Anterior cingulate cortex (tissue), 58 donors: ENCODE measurements at regions not wholly inside any gene's neighbourhood (a gene's known extent, or its start where the extent isn't known, plus 50 kb on each side); places are given as distances from the start of the nearest gene placed in this dataset.
"Not testable (repeated sequence)": the region's sequence is repeated elsewhere in the genome, so short reads cannot be mapped to it uniquely, and the experiment has no call there.

Experiments
- DNase-seq, 58 donors: peaks; one replicate each; lab custom pipeline; 2025; lab: John Stamatoyannopoulos, UW

DNA sequence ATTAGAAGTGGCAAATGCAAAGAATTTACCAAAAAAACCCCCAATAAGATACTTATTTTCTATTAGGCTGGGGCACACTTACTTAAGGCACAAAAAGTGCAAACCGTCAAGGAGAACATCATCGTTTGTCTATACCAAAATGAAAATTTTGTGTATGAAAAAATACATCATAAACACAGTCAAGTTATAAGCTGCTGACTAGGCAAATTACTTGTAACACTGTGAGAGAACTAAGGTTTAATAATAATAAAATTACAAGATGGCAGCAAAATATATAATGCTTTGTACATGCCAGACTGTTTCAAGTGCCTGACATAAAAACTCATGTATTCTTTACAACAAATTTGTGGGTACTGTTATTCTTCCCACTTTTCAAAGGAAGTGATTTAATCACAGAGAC is 297.2 kb upstream of the CRBN start:
- no peak for DNase-seq

DNA sequence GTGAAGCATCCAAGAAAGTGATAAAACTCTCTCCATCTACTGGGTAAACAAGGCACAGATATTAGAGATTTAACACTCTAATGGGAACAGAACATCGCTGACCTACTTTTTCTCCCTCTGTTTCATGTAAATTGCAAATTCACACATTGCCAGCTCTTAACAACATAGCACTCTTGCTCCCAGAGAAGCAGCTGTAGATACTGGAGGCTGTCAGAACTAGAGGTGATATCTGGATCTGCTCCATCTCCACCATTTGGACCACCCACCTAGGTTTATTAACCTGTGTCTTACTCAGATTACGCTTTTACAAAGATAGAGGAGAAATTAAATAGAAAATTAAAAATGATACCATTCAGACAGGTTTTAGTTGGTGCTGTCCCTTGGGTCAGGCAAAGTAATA is 289.1 kb upstream of the CRBN start:
- no peak for DNase-seq

DNA sequence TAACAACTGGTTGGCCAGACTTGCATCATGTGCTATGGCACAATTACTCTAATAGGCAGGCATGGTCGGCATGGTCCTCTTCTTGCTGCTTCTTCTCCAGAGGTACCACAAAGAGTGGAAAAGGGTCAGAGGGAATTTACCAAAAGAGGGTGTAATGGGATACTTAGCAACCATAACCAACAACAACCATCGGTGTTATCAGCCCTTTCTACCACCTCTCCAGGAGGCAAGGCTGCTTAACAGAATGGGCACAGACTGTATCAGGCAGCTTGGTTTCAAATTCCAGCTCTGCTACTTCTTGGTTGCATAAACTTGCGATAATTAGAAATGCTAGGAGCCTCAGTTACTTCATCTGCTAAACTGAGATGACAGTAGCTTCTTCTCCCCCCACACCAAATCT is 284.6 kb upstream of the CRBN start:
- peak in 2 of 58 donors; percentile 1 to 11 for DNase-seq

DNA sequence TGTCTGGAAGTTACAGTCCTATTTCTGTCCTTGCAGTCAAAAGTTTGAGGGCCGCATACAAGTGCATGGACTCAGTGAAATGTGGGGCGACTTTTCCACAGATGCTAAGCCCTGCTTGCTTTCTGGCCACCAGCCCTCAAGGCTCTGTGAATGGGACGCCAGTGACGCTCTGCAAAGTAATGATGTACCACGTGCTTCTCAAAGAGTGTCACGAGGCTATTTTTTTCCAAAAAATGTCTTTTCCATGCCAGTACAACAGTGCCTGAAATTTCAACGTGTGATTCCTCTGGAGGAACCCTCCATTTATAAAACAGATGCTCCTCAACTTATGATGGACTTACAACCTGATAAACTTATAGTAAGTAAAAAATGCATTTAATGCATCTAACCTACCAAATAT is 281.8 kb upstream of the CRBN start:
- no peak for DNase-seq

DNA sequence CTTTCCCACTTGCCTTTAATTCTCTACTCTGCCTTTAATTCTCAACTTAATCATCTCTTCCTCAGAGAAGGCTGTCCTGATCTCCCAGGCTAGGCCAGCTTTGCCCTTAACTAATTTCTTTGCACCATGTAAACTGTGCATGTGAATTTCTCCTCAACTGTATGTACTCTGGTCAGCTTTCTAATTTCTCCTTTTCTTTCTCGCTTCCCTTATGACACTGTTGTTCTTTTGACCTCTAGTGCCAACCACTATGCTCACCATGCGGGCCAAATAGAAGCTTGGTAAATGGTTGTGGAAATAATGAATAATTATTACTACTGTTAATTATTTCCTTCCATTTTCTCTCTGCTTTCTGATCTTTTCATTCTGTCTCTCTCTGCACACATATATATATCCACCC is 269.0 kb upstream of the CRBN start:
- no peak for DNase-seq

DNA sequence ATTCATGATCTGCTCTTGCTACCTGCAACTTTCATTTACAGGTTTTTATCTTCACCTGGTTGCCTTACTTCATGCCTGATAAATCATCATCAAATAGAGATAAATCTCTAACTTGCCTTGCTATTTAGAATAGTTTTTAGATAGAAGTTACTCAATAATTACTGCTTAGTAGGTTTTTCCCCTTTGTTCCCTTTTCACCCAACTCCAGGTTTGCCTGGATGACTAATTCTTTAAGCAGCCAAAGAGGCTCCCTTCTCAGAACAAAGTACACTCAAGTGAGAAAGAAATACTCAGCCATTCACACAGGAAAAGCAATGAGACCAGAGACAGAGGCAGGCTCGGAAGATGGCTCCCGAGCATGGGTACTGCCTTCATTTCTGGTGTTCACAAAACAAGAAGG is 268.1 kb upstream of the CRBN start:
- DNase-seq, result no peak

DNA sequence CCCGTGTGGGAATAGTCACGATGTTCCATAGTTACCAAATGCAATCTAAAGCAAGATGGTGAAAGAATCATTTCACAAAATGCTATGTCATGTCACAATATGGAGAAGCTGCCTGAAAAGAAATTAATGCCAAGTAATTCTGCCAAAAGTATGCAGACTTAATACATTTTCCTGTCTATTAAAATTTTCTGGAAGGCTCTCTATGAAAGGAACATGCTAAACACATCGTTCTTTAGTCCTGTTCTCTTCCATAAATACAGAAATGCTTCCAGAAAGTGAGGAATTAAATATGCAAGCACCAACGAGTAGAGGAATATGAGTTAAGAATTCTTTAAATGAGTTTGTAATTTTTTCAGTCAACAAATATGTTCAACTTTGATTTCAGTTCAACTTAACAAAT is 266.8 kb upstream of the CRBN start:
- no peak for DNase-seq

DNA sequence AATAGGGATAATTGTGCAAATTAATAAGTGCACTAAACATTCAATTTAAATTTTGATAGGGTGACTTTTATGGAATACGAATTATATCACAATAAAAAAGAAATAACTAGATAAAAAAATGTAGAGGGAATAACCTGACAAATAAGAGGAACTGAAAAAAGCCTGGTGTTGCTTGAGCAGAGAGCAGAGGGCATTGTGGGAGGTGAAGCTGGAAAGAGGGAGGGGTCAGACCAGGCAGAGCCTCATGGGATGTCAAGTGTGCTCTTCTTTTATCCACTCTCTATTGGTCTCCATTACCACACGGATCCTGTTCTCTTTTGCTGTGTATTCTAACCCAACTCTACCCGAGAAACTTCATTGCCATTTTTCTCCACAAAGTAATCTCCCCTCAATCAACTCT is 264.0 kb upstream of the CRBN start:
- DNase-seq, result no peak

DNA sequence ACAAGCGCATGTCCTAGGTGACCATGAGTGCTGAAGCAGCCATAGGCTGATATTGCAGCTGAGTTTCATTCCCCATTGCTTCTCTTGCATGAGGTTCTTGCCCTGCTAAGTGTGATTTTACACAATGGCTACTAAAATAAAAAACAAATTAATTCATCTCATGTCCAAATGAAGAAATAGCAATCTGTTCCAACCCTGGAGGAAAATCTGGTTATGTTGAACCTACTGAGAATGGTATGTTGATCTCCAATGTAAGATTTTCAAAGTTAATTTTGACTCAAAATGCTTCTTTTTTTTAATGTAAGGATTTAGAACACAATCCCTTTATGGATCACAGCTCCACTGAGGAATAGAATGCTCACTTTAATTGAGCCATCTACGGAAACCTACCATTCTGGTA is 254.2 kb upstream of the CRBN start:
- DNase-seq, result no peak

DNA sequence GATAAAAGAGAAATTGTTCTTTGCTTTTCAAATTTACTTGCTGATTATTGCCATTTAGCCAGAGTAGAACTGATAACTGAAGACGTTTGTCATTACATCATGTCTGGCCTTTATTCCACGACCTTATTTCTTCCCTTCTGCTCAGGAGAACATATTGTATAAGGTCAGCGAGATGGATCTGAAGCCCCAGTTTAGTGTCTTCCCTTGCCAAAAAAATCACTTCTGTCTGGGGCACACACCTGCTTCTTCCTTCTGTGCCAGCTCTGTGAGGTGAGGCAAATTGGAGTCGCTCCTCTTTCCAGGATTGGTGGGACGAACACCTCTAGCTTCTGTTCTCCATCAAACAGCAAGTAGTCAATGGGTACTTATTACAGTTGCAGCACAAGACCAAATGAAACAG is 250.3 kb upstream of the CRBN start:
- DNase-seq, result no peak

DNA sequence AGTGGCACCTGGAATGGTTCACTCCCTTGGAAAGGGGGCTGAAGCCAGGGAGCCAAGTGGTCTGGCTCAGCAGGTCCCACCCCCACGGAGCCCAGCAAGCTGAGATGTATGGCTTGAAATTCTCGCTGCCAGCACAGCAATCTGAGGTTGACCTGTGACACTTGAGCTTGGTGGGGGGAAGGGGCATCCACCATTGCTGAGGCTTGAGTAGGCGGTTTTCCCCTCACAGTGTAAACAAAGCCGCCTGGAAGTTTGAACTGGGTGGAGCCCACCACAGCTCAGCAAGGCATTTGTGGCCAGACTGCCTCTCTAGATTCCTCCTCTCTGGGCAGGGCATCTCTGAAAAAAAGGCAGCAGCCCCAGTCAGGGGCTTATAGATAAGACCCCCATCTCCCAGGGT is 228.2 kb upstream of the CRBN start:
- DNase-seq, result not testable (repeated sequence)

DNA sequence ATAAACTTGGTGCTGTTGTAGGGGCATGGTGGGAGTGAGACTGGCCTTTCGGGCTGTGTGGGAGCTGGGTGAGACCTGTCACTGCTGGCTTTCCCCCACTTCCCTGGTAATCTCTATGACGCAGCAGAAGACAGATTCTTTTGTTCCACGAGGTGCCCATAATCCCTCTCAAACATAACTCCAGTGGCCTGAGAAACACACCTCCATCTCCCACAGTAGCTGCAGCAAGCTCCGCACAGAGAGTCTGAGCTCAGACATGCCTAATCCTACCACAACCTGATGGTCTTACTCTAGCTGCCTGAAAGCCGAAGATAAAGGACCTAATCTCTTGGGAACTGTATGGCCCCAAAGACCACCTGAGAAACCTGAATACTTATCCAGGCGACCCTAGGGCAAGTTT is 225.6 kb upstream of the CRBN start:
- DNase-seq, result no peak

DNA sequence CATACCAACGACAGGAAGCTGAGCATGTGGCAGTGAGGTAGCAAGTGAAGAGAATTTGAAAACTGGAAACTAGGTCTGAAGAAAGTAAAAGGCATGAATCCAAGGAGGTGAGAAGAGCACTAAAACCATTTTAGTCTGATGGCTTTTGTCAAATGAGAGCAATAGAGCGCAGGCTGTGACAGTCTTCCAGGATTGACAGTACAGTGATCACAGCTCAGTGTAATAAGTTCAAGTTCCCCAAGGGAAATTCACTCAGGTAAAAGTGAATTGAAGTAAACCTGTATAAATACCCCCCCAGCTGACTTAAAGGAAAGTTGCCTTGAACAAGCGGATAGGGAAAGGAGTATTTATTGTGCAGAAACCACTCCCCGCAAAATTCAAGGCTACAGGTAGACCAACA is 224.2 kb upstream of the CRBN start:
- DNase-seq, result no peak

DNA sequence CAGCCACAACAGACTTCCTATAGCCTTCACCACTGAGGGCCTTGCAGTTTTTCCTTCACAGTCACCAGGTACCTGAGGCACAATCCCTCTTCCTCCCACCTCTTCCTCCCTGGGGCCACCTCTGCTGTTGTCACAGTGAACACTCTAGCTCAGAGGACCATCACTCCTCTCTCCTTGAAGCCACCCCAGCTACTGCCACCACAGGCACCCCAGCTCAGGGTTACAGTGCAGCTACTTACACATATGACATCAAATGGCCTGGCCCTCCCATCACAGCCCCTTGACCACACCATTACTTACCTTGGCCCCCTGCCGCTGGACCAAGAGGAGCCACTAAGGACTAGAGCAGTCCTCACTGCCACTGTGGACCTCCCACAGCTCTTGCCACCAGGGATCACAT is 213.5 kb upstream of the CRBN start:
- no peak for DNase-seq

DNA sequence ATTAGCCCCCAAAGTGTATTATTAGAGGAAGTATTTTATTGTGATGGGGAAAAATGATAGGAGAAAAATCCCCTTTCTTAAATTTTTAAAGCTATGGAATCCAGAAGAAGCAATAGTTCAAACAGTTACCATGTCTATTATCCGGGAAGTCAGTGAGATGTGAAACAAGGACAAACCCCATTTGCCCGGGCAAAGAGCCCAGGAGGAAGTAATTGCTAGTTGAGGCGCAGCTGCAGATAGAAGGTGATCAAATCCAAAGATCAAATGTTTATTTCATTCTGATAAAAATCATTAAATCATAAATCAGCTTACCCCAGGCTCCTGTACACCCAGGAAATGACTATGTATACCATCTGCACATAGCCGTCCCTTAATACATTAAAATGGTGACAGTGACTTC is 204.0 kb upstream of the CRBN start:
- DNase-seq, result no peak

DNA sequence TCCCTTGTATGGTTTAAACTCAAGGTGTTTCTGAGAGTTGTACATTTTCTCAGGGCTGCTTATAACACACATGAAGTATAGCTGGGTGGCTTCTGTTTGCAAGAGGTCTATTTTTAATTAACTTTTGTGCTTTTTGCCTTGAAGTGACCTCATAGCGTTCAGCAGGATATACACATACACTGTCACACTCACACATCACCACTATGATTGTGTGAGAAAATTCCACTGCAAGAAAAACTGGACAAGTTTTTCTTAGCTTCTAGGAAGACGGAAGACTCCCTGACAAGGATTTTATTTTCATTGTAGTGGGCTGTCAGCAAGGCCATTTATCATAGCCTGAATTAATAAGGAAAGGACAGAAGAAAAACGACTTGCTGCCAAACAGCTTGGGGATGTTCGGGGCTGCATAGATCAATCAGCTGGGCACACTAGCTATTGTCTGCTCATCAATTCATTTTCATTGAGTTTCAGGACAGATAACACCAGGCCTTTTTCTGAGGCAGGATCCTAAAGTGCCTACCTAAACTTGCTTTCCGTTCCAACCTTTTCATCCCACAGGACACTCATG is 192.8 kb upstream of the CRBN start:
- no peak for DNase-seq

DNA sequence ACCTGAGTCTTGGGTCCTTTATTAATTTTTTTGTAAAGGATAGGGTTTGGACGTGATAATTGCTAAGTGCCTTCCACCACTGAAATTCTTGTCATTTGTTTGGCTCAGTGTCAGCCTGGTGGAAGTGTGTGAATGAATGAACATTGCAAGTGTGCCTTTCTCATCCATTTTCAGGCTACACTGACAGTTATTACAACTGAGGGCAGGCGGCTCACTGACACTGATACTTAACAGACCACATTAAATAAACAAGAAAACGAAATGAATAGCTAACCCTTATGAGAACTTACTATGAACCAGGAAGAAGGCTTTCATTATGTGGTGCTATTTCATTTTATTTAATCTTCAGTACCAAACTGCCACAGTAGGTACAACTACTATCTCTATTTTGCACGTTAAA is 188.8 kb upstream of the CRBN start:
- DNase-seq, result no peak

DNA sequence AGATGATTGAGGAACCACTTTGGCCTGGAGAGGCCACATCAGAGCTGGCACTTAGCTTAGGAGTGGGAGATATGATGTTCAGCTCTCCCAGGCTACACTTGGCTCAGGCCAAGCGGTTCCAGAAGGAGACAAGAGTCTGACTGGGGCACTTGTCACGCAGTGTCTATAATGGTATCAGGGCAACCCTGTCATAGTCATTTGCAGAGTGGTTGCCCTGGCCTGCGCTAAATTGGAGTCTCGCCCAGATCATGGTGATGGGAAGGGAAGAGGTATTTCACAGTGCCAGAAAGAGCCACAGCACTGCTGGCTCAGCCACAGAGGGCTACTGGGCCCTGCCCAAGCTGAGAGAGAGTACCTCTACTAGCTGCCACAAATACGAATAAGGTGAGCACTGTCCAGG is 186.9 kb upstream of the CRBN start:
- no peak for DNase-seq

DNA sequence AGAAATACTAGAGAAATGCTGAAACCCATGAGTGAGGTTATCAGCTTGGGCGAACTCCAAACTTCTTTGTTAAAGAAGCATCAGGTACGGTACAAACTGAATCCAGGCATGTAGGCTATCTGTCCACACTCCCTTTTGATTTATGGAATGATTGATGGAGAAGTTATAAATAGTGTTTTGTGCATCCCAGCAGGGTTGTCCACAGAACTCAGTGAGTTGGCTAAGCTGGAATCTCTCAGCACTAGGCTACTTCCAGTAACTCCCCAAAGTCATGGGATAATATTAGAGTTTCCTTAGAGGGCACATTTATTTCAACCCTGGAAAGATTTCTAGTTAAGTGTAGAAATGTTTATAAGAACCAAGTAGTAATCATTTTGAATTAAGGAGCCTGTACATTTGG is 186.2 kb upstream of the CRBN start:
- no peak for DNase-seq

DNA sequence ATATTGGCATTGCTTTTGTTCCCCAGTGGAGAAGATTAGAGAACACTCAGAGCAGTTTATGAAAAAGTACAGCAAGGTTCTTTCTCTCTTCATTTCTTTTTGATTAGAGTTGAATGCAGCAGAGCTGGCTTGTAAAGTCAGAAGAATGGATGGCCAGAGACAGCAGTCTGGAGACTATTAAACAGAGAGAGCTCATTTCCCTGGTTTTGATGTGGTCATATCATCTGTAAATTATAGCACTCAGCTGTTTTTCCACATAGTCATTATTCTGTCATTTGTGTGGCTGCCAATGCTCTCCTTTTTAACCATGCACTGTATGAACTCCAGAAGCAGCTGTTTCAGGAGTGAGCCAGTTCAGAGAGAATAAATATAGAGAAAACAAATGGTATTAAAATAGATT is 177.4 kb upstream of the CRBN start:
- no peak for DNase-seq

DNA sequence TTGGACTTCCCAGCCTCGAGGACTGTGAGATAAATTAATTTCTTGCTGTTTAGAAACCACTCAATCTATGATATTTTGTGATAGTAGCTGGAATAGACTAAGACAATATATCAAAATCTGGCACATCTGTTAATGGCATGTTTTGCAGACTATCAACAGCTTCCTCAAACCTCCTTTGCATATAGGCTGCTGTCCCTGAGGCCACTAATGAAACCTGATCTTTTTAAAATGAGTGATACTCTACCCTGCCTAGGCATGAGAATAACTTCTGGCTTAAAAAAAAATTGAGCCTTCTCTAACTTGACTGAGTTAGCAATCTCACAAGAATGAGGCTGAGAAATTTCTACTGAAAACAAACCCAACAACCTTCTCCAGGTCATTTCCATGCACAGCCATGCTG is 176.0 kb upstream of the CRBN start:
- DNase-seq, result no peak

DNA sequence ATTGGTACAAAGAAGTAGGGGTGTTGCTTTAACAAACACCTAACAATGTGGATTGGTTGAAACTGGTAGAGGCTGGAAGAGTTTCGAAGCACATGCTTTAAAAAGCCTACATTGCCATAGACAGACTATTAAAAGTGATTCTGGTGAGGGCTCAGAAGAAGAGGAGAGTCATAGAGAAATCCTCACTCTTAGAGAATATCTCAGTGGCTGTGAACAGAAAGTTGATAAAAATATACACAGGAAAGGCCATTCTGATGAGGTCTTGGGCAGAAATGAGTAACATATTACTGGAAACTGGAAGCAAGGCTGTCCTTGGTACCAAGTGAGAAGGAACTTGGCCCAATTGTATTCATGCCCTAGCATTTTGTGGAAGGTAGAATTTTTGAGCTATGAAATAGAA is 173.7 kb upstream of the CRBN start:
- no peak for DNase-seq

DNA sequence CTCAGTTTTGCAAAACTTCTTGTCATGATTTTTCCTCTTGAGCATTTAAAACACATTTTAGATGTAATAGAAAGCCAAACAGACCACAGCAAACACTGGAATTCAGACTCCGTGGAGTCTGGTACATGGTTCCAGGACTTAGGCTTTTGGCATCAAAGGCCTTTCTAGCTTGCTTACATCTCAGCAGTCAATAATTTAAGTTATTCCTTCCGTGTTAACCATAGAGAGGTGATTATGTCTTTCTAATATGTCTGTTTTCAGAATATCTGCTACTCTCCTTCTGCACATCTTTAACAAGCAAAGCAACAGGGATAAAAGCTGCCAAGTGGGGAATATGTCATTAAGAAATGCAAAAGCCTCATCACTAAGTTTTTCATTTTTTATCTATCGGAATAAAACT is 171.7 kb upstream of the CRBN start:
- no peak for DNase-seq

DNA sequence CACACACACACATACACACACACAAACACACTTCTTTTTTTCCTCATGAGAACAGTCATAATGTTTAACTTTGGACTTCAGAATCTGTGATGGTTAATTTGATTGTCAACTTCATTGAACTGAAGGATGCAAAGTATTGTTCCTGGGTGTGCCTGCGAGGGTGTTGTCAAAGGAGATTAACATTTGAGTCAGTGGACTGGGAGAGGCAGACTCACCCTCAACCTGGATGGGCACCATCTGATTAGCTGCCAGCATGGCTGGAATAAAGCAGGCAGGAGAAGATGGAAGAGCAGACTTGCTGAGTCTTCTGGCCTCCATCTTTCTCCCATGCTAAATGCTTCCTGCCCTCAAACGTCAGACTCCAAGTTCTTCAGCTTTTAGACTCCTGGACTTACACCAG is 167.6 kb upstream of the CRBN start:
- not testable (repeated sequence) for DNase-seq
